Stromal cell of bone marrow (primary cell): ENCODE measurements at regions not wholly inside any gene's neighbourhood (a gene's known extent, or its start where the extent isn't known, plus 50 kb on each side); places are given as distances from the start of the nearest gene placed in this dataset.

ENCODE experiments used
- DNase-seq: peaks from one replicate; pipeline ENCODE4 v3.0.0-alpha.2; 2012; ENCODE audit warnings: low read depth

GRCh38 chr7:10696064-10696463 lies 277.6 kb upstream of the PHF14 start:
- DNase-seq = no peak

GRCh38 chr7:10703059-10703458 lies 270.6 kb upstream of the PHF14 start:
- no peak for DNase-seq

- no peak for DNase-seq
Observed at GRCh38 chr7:10703981-10704380, 269.7 kb upstream of the PHF14 start.

GRCh38 chr7:10704653-10705052 lies 269.0 kb upstream of the PHF14 start:
- DNase-seq = no peak

- no peak for DNase-seq
Observed at GRCh38 chr7:10706875-10707493, 266.7 kb upstream of the PHF14 start.

- DNase-seq = no peak
Observed at GRCh38 chr7:10707519-10707918, 266.2 kb upstream of the PHF14 start.

GRCh38 chr7:10708447-10708846 lies 265.2 kb upstream of the PHF14 start:
- DNase-seq = no peak

- no peak for DNase-seq
Observed at GRCh38 chr7:10718768-10719167, 254.9 kb upstream of the PHF14 start.

- DNase-seq = no peak
Observed at GRCh38 chr7:10720042-10720441, 253.6 kb upstream of the PHF14 start.

- no peak for DNase-seq
Observed at GRCh38 chr7:10721289-10721688, 252.4 kb upstream of the PHF14 start.

GRCh38 chr7:10723832-10724231 lies 249.8 kb upstream of the PHF14 start:
- DNase-seq = no peak

GRCh38 chr7:10724449-10724848 lies 249.2 kb upstream of the PHF14 start:
- no peak for DNase-seq

GRCh38 chr7:10727636-10728035 lies 246.0 kb upstream of the PHF14 start:
- no peak for DNase-seq

GRCh38 chr7:10731253-10731773 lies 242.4 kb upstream of the PHF14 start:
- DNase-seq = no peak

GRCh38 chr7:10733747-10734146 lies 239.9 kb upstream of the PHF14 start:
- no peak for DNase-seq

- DNase-seq = no peak
Observed at GRCh38 chr7:10734595-10734994, 239.1 kb upstream of the PHF14 start.

GRCh38 chr7:10739401-10739800 lies 234.3 kb upstream of the PHF14 start:
- no peak for DNase-seq

- DNase-seq = no peak
Observed at GRCh38 chr7:10740805-10741204, 232.9 kb upstream of the PHF14 start.

GRCh38 chr7:10756981-10757380 lies 216.7 kb upstream of the PHF14 start:
- no peak for DNase-seq

- DNase-seq = no peak
Observed at GRCh38 chr7:10759120-10759519, 214.6 kb upstream of the PHF14 start.

GRCh38 chr7:10767771-10768170 lies 205.9 kb upstream of the PHF14 start:
- DNase-seq = no peak

- DNase-seq = no peak
Observed at GRCh38 chr7:10770176-10770575, 203.5 kb upstream of the PHF14 start.

- no peak for DNase-seq
Observed at GRCh38 chr7:10773430-10773829, 200.2 kb upstream of the PHF14 start.
